Upper lobe of left lung (tissue), 4 donors: ENCODE measurements at regions not wholly inside any gene's neighbourhood (a gene's known extent, or its start where the extent isn't known, plus 50 kb on each side); places are given as distances from the start of the nearest gene placed in this dataset.

Experiments used
- EP300 ChIP-seq, 4 donors: sonication (generic); formaldehyde crosslinking; IDR thresholded peaks; one replicate each; pipeline ENCODE4 v1.5.1; 2017; ENCODE audit warnings: antibody characterized with exemption in 4 of 4, control low read depth in 2 of 4
- POLR2A ChIP-seq, 4 donors: fragments of 450-650 bp; IDR thresholded peaks; one replicate each; pipeline ENCODE4 v1.5.1; 2016 to 2017; ENCODE audit warnings: antibody characterized with exemption in 4 of 4, mild to moderate bottlenecking in 2 of 4
- POLR2AphosphoS5 ChIP-seq, 2 donors: sonication (generic); formaldehyde crosslinking; IDR thresholded peaks; one replicate each; pipeline ENCODE4 v1.5.1; 2017; ENCODE audit warnings: antibody characterized with exemption in 2 of 2
- TF ChIP-seq, protein P1 (sequence below), 6 experiments: fragments of 450-650 bp in 4 of 6; fragments of 200-600 bp in 2 of 6; sonication (generic) in 2 of 6; IDR thresholded peaks; one replicate each; pipeline ENCODE4 v1.5.1; 2016 to 2019; ENCODE audit warnings: antibody characterized with exemption in 6 of 6

DNA sequence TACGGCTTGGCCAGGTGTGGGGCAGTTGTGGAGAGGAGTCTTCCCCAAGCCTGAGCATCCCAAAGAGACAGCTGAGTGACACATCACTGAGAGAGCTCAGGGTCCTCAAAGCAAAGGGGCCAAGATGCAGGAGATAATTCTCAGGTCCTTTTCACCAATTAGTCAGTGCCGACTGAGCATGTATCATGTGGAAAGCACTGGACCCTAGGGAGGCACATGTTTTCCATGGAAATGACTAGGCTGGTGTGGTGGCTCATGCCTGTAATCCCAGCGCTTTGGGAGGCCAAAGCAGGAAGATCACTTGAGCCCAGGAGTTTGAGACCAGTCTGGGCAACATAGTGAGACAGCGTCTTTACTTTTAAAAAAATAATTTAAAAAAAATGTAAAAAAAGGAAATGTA is 67.3 kb upstream of the PRPS1 start:
- TF ChIP-seq, protein P1, sequence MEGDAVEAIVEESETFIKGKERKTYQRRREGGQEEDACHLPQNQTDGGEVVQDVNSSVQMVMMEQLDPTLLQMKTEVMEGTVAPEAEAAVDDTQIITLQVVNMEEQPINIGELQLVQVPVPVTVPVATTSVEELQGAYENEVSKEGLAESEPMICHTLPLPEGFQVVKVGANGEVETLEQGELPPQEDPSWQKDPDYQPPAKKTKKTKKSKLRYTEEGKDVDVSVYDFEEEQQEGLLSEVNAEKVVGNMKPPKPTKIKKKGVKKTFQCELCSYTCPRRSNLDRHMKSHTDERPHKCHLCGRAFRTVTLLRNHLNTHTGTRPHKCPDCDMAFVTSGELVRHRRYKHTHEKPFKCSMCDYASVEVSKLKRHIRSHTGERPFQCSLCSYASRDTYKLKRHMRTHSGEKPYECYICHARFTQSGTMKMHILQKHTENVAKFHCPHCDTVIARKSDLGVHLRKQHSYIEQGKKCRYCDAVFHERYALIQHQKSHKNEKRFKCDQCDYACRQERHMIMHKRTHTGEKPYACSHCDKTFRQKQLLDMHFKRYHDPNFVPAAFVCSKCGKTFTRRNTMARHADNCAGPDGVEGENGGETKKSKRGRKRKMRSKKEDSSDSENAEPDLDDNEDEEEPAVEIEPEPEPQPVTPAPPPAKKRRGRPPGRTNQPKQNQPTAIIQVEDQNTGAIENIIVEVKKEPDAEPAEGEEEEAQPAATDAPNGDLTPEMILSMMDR (IDR thresholded peaks at IDR 0.05): no peak
- TF ChIP-seq POLR2AphosphoS5 (IDR thresholded peaks at IDR 0.05): no peak
- no peak for TF ChIP-seq POLR2A (IDR thresholded peaks at IDR 0.05)
- TF ChIP-seq EP300 (IDR thresholded peaks at IDR 0.05): no peak
